ENCODE measurements at regions not wholly inside any gene's neighbourhood (a gene's known extent, or its start where the extent isn't known, plus 50 kb on each side); places are given as distances from the start of the nearest gene placed in this dataset.
"Not testable (repeated sequence)": the region's sequence is repeated elsewhere in the genome, so short reads cannot be mapped to it uniquely, and the experiment has no call there.

- no peak for DNase-seq
- ATAC-seq, result no peak
These were observed 230.6 kb upstream of the KIAA1217 start for GRCh38 chr10:23978317-23978716.

DNA sequence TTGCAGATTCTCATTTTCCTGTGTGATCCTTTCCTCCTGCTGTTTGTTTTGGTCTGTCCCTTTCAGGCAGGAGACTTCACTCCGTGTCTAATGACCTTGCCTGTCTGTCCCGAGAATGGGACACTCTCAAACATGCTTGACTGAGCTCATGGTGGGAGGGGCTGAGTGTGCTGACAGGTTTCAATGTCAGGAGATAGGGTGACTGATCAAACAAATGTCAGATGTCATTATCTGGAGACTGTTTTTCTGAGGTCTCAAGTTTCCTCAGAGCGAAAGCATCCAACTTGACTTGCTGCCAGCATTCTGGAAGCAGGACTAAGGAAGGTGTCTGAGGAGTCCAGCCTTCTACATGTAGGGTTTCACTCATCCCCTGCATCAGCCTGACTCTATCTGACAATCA, 228.8 kb upstream of the KIAA1217 start:
- intact Hi-C loops (cut with DNase I, micrococcal nuclease), result no loop called here
- no peak for ATAC-seq
- DNase-seq, result no peak

More at GRCh38 chr10:23978317-23978716, 230.6 kb upstream of the KIAA1217 start:
- intact Hi-C loops (cut with DNase I, micrococcal nuclease), result no loop called here

DNA sequence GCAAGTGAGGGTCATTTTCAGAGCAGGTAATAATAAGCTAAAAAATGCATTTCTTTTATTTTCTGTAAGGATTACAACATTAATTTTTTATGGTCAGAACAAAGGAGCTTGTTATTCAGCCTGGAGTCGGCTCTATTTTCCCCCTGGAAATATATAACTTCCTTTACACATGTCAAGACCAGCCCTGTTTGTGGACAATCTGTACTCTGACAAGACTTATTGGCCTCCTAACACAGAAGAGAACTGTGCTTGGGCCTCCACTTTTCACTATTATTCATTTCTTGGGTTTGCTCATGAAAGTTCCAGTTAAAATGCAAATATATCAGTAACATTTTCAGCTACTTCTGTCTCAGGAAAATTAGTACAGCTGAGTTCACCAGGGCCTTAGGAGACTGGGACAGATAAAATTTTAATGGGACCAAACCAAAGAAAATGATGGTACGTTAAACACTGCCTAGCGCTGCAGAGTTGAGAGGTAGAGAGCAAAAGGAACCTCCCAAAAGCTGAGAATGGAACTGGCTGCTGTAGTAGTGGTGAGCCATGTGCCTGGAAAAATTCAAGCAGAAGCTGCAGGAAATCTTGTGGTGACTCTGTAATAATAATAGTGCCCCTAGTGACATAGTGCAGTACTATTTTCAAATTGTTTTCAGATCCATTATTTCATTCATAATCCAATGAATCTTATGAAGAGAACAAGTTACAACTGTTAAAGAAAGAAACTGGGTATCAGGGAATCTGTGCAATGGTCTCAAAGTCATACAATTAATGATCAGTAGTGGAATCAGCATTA, 227.2 kb upstream of the KIAA1217 start:
- intact Hi-C loops (cut with DNase I, micrococcal nuclease), result no loop called here
- ATAC-seq (peak; percentile 60), DNase-seq (no peak)

- DNase-seq; intact Hi-C loops (cut with DNase I, micrococcal nuclease); ATAC-seq: not testable (repeated sequence)
These were observed 224.5 kb upstream of the KIAA1217 start for GRCh38 chr10:23984405-23984804.

DNA sequence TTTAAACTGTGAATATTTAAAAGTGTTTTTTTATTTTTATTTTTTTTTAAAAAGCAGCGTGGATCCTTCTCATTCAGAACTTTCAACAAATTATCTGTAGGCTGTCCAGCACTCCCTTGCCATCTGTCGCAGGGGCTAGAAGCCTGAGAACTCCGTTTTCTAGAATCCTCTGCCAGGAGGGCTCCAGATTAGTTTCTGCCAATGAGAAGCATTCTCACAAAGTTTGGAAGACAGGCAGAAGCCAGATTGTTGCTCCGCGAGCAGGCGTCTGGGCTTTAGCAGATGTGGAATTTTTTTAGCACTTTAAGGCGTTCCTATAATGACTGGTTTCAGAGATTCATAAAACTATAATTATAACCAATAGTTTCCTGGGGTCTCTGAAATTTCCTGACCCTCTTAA, 220.9 kb upstream of the KIAA1217 start:
- no peak for DNase-seq
- ATAC-seq, result no peak
- intact Hi-C loops (cut with DNase I, micrococcal nuclease), result no loop called here

- DNase-seq (peak; percentile 34 to 77), ATAC-seq (peak; percentile 81)
- intact Hi-C loops (cut with DNase I, micrococcal nuclease), result loop anchor here (2.0 to 10.0 kb wide), 4 partner anchors 202 to 523 kb away; no protein-coding TSS in a partner anchor
These were observed 214.4 kb upstream of the KIAA1217 start for GRCh38 chr10:23994459-23995046.

GRCh38 chr10:23999445-23999844, 209.5 kb upstream of the KIAA1217 start:
- no peak for ATAC-seq
- intact Hi-C loops (cut with DNase I, micrococcal nuclease), result loop anchor here (10.0 kb wide), 2 partner anchors 365 to 515 kb away; no protein-coding TSS in a partner anchor

DNA sequence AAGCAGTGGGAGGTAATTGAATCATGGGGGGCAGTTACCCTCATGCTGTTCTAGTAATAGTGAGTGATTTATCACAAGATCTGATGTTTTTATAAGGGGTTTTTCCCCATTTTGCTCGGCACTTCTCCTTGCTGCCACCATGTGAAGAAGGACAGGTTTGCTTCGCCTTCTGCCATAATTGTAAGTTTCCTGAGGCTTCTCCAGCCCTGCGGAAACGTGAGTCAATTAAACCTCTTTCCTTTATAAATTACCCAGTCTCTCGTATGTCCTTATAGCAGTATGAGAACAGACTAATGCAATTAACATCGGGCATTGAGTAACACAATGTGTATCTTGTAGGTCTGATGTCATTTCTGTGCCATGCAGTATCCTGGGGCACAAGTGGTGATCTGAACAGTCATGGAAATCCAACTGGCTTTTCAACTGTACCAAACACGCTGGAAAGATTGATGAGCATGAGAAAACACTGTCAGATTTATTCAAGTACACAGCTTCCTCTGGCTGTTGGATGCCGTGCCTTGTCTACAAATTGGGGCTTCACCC, 208.6 kb upstream of the KIAA1217 start:
- ATAC-seq, result no peak

More at GRCh38 chr10:23999445-23999844, 209.5 kb upstream of the KIAA1217 start:
- no peak for DNase-seq

GRCh38 chr10:24006741-24007140, 202.2 kb upstream of the KIAA1217 start:
- DNase-seq (no peak), ATAC-seq (no peak)
- intact Hi-C loops (cut with DNase I, micrococcal nuclease), result no loop called here

More for the DNA sequence above, 208.6 kb upstream of the KIAA1217 start:
- no peak for DNase-seq
- intact Hi-C loops (cut with DNase I, micrococcal nuclease), result no loop called here

DNA sequence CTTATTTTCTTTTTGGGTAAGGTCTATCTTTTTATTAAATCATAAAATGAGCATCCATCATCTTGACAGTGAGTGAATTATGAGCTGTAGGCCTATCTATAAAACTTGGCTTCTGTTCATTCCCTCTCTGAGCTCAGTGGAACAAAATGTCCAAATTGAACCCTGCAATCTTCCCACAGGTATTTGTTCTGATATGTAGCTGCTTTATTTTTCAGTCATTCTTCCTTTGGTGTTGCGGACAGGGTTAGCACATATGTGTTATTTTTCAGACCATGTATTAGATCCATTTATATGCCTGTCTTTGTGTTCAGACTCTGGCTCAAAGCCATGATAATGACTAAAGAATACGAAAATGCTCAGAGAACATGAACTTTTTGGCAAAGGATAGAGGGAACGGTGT, 201.6 kb upstream of the KIAA1217 start:
- no peak for DNase-seq
- no peak for ATAC-seq
- intact Hi-C loops (cut with DNase I, micrococcal nuclease), result no loop called here

- no peak for DNase-seq
- no peak for ATAC-seq
- intact Hi-C loops (cut with DNase I, micrococcal nuclease), result no loop called here
These were observed 200.5 kb upstream of the KIAA1217 start for GRCh38 chr10:24008164-24009091.

DNA sequence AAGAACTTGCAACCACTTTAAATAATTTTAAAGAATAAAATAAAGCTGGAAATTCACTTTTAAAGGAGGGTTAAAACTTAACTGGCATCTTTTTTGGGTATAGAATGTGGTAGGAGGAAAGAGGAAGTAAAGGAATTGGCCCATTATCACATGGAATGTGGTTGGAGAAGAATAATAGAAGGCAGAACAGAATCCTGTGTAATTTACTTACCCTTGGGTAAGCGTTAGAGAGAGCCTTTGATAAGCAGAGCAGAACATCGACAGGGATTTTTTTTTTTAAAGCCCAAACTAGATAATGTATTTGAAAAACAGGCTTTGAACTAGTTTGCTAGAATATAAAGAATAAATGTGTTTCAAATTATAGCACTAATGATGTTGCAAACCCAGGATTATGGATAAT, 199.8 kb upstream of the KIAA1217 start:
- no peak for DNase-seq
- ATAC-seq, result no peak
- intact Hi-C loops (cut with DNase I, micrococcal nuclease), result no loop called here

DNA sequence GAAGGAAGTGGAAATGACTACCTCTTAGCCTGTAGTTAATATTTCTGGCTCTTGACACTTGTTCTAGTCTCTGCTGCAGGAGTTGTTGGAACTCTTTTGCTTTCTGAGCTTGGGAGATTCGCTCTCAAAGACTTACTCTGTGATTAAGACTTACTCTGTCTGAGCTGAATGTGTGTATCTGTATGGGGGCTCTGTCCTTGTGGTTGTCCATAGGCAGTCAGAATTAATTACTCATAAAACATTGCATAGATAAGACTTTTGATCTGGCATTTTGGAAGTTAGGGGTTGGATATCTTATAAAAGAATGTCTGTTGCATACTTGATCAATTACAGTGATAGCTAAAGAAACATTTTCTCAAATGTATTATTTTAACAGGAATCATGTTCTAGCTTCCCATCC, 199.2 kb upstream of the KIAA1217 start:
- DNase-seq, result no peak
- intact Hi-C loops (cut with DNase I, micrococcal nuclease), result no loop called here
- no peak for ATAC-seq

DNA sequence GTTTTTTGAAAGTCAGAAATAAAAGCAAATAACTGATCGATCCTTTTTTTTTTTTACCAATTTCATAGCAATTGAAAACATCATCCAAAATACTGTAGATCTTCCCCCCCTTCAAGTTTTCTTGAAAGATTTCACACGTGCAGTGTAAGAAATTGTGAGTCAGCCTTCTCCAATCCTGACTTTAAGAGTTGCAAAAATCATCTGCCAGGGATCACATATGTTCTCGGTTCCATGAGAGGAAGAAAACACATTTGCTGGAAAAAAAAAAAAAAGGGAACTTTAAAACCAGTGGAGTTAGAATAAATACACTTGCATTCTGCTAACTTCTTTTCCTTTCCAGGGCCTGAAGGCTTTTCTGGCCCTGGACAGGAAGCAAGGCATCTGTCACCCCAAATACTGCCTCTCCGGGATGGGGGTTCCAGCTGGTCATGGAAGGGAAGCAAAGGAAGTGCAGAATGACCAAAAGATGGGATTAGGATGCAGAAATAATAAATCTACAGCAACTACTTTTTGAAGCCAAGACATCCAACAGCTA, 198.4 kb upstream of the KIAA1217 start:
- DNase-seq (no peak), ATAC-seq (no peak)
- intact Hi-C loops (cut with DNase I, micrococcal nuclease), result no loop called here

GRCh38 chr10:24012249-24012803, 196.6 kb upstream of the KIAA1217 start:
- DNase-seq (no peak), ATAC-seq (no peak)
- intact Hi-C loops (cut with DNase I, micrococcal nuclease), result no loop called here

GRCh38 chr10:24027107-24027506, 181.8 kb upstream of the KIAA1217 start:
- intact Hi-C loops (cut with DNase I, micrococcal nuclease), result no loop called here
- DNase-seq (no peak), ATAC-seq (no peak)

- ATAC-seq, result peak; percentile 41
- intact Hi-C loops (cut with DNase I, micrococcal nuclease), result no loop called here
- no peak for DNase-seq
These were observed 174.4 kb upstream of the KIAA1217 start for GRCh38 chr10:24034571-24034970.

DNA sequence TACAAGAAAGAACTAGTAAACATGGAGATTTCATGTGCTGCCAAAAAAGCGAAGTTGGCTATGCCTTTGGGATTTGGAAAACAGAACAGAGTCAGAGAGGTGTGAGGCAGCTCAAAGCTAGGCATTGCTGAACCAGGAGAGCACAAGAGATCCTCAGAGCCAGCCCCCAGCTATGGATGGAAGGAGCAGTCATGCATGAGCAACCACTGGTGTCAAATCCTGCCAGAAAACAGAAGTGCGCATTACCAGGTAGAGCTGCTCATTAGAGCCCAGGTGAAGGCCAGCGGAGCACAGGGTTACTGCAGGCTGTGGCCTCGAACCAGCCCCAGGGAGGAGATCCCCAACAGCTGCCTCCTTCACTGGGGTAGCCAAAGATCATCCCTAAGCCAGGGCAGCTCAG, 173.2 kb upstream of the KIAA1217 start:
- intact Hi-C loops (cut with DNase I, micrococcal nuclease), result no loop called here
- no peak for ATAC-seq
- no peak for DNase-seq

GRCh38 chr10:24039315-24039714, 169.6 kb upstream of the KIAA1217 start:
- no peak for DNase-seq
- intact Hi-C loops (cut with DNase I, micrococcal nuclease), result no loop called here
- ATAC-seq, result no peak

Data from left colon (tissue), 2 donors.